ACHN (cell line): ENCODE measurements at regions not wholly inside any gene's neighbourhood (a gene's known extent, or its start where the extent isn't known, plus 50 kb on each side); places are given as distances from the start of the nearest gene placed in this dataset.

ENCODE experiments used
- DNase-seq: peaks from one replicate; pipeline ENCODE4 v3.0.0-alpha.2; 2015
- in situ Hi-C: cut with HindIII; loops from 2 replicates; pipeline ENCODE4 v1.10.0; 2017; ENCODE audit warnings: low sequenced_read_pairs, low pct_ligation_motif_present, low pct_unique_long_range_greater_than_20kb

GRCh38 chr15:61798631-61799030 is 261.6 kb downstream of the VPS13C start:
- no peak for DNase-seq
- in situ Hi-C loops, result no loop called here

GRCh38 chr15:61796056-61796455 is 264.2 kb downstream of the VPS13C start:
- in situ Hi-C loops, result no loop called here
- no peak for DNase-seq

DNA sequence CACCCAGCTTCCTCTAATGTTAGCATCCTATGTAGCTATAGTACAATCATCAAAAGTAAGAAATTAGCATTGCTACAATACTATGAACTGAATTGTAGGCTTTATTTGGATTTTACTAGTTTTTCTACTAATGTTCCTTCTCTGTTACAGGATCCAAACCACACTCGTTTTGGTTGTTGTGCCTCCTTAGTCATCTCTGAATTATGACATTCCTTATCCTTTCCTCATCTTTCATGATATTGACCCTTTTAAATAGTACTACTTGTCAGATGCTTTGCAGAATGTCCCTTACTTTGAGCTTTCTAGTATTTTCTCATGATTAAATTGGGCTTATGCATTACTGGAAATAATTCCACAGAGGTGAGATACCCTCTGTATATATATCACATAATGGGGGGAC is 265.4 kb downstream of the VPS13C start:
- in situ Hi-C loops, result no loop called here
- no peak for DNase-seq

- in situ Hi-C loops, result no loop called here
- DNase-seq, result no peak
Observed at GRCh38 chr15:61794276-61794675, 266.0 kb downstream of the VPS13C start.

GRCh38 chr15:61784734-61785133 is 275.5 kb downstream of the VPS13C start:
- in situ Hi-C loops, result no loop called here

GRCh38 chr15:61780278-61780980 is 279.8 kb downstream of the VPS13C start:
- in situ Hi-C loops, result no loop called here
- no peak for DNase-seq

More at GRCh38 chr15:61784734-61785133, 275.5 kb downstream of the VPS13C start:
- DNase-seq, result no peak

GRCh38 chr15:61777689-61778088 is 282.6 kb downstream of the VPS13C start:
- DNase-seq, result no peak
- in situ Hi-C loops, result no loop called here

- DNase-seq, result no peak
- in situ Hi-C loops, result no loop called here
Observed at GRCh38 chr15:61769557-61769956, 290.7 kb downstream of the VPS13C start.

DNA sequence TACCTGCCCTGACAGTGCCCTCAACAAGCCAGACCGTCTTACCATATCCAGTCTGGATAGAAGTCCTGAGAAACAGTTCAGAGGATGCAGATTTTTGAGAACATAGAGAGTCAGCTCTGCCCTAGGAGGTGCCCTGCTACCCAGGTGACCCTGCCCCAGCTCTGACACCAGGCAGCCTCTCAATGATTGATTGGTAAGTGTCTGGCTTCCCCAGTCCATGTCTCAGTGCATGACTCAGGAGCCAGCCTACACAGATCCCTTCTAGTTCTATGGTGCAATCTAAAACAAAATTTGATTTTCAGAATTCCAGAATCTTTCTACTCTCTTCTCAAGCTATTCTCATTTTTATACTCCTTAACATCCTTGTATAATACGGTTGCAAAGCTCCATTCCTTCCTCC is 292.1 kb downstream of the VPS13C start:
- in situ Hi-C loops, result no loop called here
- no peak for DNase-seq

DNA sequence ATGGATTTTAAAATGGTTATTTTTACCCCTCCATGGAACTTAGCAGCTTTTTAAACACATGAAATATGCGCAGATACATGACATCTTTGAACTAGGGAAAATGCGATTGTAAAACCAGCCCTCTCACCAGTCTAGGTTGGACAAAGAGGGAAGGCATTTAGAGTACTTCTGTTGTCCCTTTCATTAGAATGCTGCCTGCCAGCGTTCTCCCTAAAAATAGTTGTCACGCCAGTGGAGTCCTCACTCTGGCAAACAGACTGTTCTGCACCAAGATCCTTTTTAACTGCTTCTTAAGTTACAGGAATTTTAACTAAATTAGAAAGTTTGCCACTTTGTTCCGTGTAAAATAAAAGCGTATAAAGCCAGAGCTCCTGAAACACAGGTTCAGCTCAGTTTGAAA is 295.3 kb downstream of the VPS13C start:
- DNase-seq, result no peak
- in situ Hi-C loops, result no loop called here

- DNase-seq, result no peak
- in situ Hi-C loops, result no loop called here
Observed at GRCh38 chr15:61764141-61764540, 296.1 kb downstream of the VPS13C start.

DNA sequence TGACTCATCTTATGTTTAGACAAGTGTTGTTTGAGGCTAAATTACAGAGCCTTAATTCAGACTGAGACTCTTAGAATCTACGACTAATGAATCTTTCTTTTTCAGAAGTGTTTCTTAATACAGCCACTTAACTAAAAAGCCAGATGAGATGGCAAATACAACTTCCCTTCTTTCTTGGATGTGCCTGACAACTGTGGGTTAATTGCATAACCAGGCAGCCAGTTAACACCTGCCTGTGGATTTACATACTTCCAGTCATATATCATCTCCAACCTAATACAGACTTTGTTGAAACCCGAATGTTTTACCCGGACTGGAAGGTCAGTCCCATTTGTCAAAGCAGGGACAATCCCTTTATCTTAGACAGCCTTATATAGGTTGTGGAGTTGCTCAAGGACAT is 297.6 kb downstream of the VPS13C start:
- DNase-seq, result no peak
- in situ Hi-C loops, result no loop called here

GRCh38 chr15:61759639-61760038 is 300.6 kb downstream of the VPS13C start:
- no peak for DNase-seq
- in situ Hi-C loops, result no loop called here

DNA sequence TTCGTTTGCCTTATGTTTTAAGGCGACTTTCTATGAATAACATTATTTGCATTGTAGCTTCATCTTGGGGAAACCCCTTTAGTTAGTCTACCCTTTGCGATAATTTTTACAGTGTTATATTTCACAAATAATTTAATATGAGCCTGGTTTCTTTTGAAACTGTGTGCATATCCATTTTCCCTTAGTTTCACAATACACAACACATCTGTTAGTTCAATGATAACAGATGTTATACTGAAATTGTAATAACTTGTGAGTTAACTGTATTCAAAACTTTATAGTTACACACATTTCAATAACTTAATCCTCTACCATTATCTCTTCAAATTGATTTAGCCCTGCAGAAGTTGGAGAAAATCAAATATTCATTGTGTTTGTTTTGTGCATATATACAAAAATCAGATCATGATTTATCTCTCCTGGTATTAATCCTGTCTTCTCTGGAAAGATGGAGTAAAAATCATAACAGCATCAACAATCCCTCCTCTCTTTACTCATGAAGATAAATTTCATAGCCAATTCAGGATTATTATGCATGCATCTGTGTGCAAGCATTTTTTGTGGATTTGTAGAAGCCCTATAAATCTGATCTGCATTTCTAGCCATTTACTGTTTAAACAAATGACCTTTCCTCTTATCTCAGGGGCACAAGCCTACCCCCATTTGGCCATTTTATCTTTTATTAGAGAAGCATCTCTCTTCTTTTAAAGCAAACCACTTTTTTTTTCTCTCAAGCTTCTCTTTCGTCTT is 304.0 kb downstream of the VPS13C start:
- DNase-seq, result no peak
- in situ Hi-C loops, result no loop called here

- in situ Hi-C loops, result no loop called here
Observed at GRCh38 chr15:61755467-61755866, 304.8 kb downstream of the VPS13C start.

DNA sequence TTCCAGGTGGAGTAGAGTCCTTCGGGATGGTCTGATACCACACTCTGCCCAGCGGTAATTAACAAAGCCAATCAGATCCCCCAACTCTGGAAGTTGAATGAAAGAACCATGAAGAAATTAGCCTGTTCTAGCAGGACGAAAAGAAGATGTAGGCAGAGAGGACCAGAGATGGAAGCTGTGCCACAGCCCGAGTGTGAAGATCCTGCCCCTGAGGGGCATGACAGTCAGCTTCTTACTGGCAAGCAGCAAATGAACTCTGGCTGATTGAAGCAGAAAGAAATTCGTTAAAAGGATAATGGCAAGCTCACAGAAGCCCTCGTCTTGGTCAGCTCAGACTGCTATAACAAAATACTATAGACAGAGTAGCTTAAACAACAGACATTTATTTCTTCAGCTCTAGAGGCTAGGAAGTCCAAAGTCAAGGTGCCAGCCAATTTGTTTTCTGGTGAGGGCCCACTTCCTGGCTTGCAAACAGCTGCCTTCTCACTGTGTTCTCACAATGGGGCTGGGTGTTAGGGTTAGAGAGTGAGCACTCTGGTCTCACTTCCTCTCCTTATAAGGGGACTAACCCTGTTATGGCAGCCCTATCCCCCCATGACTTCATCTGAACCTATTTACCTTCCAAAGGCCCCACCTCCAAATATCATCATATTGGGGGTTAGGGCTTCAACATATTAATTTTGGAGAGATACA is 307.1 kb downstream of the VPS13C start:
- in situ Hi-C loops, result no loop called here
- no peak for DNase-seq

More at GRCh38 chr15:61755467-61755866, 304.8 kb downstream of the VPS13C start:
- DNase-seq, result no peak

DNA sequence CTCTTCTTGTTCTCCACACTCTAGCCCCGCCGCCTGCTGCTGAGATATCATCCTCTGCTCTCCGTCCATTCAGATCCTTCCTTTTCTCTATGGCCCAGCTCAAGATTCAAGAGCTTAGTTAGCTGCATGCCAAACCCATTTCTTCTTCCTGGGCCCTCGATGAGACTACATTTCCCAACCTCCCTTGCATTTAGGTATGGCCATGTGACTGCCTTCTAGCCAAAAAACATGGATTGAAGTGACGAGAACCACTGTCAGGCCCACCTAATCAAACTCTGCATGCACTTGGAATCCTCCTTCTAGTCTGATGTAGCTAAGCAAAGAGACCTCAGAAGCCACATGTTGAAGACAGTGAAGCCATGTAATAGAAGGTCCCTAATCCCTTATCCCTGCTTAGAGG is 308.2 kb downstream of the VPS13C start:
- no peak for DNase-seq
- in situ Hi-C loops, result no loop called here

- DNase-seq, result no peak
- in situ Hi-C loops, result no loop called here
Observed at GRCh38 chr15:61750271-61751084, 309.8 kb downstream of the VPS13C start.

DNA sequence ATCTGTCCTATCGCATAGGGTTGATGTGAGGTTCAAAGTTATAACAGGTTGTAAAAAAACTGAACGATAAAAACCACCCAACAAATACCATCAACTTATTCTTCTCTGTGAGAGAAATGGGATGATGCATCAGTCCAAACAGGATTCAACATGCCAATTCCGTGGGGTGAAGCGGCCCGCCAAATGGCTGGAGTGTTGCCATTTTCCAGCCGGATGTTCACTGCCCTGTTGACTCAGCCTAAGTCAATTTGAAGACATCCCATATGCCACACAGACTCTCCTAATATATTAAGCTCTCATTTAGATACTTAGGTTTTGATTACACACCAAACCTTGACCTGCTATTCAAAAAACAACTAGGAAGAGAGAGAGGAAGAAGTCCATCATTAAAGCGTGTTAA is 311.1 kb downstream of the VPS13C start:
- DNase-seq, result no peak
- in situ Hi-C loops, result no loop called here
